NCI-H1930 (cell line): ENCODE measurements at regions not wholly inside any gene's neighbourhood (a gene's known extent, or its start where the extent isn't known, plus 50 kb on each side); places are given as distances from the start of the nearest gene placed in this dataset.

Source experiments
- DNase-seq, 2 experiments: peaks; one replicate each; lab custom pipeline; 2025; lab: John Stamatoyannopoulos, UW

DNA sequence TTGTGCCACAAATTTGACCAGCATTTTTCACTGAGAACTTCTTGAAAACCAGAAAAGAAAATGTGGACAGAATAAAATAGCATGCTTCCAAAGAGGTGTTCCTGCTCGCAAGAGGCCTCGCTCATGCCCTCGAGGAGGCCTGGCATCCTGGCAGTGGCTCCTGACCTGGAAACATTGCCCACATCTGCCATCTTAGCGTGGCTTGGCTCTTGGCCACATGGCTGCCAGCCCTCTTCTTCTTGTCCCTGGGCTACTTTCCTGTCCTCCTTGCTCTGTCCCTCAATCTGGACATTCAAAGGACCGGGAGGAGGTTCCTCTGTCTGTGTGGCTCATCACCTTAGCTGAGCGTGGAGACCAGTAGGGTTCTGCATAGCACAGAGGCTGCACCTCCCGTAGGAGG lies 131.6 kb upstream of the TMEM72 start:
- DNase-seq: no peak

DNA sequence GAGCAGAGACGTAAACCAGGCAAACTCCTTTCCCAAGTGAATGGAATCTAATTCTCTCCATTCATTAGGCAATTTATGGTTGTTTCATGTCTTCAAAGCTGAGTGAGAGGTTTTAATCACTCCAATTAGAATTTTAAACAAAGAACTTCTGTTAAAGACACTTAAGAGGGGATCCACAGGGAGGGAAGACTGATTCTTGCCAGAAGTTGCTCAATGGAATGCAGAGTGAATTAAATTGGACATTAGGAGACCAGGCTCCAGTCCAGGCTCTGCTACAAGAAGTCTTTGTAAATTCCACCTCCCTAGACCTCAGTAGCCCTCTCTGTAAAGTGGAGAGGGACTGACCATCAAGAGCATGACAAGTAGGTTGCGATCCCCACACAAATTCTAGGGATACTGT lies 130.7 kb upstream of the TMEM72 start:
- no peak for DNase-seq

DNA sequence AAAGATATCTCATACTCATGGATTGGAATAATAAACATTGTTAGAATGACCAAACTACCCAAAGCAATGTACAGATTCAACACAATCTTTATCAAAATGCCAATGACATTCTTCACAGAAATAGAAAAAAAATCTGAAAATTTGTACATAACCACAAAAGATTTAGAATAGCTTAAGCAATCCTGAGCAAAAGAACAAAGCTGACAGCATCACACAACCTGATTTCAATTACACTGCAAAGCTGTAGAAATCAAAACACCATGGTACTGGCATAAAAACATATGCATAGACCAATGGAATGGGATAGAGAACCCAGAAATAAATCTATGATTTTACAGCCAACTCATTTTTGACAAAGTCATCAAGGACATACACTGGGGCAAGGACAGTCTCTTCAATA lies 130.0 kb upstream of the TMEM72 start:
- DNase-seq: no peak

DNA sequence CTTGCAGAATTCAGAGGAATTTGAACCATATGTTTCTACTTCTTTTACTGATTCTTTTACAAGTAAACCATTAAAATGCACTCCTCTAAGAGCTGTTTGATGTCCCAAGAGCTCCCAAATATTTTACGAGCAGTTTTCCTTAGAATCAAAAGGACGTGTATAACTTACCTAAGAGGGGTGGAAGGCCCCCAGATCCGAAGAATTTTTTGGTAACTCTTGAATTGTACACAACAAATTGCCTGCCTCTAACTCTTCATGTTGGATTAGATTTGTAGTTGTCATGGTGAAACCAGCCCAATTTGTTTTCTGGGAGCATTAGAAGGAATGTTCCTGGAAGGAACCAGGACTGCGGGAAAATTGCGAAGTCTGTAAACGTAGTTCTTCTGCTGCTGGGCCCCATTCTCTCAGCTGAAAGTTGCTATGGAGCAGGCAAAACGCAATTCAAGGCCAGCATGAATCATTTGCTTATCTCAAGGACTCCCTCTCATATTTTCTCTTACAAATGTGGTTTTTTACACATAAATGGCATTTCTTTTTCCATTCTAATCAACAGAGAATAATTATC lies 124.8 kb upstream of the TMEM72 start:
- no peak for DNase-seq

DNA sequence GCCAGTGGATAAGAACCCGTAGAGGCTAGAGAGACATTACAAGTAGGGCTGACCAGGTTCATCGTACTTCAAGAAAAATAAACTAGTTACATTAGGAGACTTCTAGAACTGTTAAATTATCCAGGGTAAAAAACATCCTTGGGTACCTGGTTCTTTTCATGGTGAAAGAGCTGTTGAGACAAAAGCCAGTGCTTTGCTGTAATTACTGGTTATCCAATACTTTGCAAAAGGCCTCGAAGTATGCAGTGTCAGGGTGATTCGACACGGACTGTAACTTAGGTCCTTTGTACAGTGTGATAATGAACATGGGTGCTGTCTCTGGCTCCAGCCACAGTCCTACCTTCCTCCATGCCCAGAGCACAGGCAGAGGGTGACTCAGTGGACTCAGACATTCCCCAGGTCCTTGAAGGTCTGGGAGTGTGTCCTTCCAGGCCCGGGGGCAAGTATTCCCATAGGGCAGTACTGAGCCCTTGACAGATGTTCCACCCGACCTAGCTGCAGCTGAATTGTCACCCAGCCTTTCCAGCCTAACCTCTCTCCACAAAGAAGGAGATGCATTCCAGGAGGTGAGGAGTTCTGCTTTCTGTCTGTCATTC lies 123.6 kb upstream of the TMEM72 start:
- DNase-seq: no peak

GRCh38 chr10:44788147-44789129 lies 122.7 kb upstream of the TMEM72 start:
- DNase-seq: no peak

DNA sequence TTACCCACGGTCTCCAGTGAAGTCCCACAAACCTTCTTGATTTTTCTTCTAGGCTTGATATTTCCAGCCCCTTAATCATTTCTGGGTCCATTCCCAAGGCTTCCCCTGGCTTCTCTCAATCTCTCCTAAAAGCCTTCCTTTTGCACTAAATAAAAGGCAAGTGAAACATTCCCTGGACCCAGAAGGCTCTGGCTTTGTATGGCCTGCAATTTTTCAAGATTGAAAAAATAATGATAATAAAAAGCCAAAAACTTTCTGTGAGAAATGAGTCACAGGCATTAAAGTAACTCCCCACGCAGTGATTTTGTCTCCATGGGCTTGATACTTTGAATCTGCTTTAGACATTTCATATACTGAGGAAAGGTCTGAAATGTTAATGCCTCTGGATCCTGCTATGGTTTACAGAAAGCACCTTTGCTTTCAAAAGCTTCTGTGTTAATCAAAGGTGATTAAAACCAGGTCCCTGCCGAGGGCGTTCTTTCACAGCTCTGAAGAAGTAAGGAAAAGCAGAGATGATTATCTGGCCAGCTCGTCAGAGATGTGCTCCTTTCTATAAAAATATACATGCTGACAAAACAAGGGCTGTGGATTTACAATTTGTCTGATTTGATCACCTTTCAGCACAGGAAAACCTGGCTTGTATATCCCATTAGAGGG lies 118.9 kb upstream of the TMEM72 start:
- no peak for DNase-seq

GRCh38 chr10:44799966-44800365 lies 111.2 kb upstream of the TMEM72 start:
- no peak for DNase-seq

- no peak for DNase-seq
These were observed 109.5 kb upstream of the TMEM72 start for GRCh38 chr10:44801383-44802327.

DNA sequence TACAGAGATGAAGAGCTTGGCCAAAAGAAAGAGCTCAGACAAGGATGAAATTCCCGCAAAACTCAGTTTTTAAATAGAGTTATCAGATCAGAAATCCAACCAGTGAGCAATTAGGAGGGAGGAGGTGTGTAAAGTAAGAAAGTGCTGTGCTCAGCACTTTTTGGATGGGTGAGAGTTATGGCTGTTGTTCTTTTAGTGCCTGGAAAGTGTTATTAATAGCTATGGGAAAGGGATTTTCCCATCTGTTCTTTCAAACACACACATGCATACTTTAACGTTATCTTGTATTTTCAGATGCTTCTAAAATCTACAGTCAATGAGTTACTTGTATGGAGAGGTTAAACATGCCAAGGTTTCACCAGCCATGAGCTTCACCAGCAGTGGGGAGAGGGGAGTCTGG lies 107.3 kb upstream of the TMEM72 start:
- DNase-seq: no peak

GRCh38 chr10:44804661-44805060 lies 106.5 kb upstream of the TMEM72 start:
- DNase-seq: no peak

DNA sequence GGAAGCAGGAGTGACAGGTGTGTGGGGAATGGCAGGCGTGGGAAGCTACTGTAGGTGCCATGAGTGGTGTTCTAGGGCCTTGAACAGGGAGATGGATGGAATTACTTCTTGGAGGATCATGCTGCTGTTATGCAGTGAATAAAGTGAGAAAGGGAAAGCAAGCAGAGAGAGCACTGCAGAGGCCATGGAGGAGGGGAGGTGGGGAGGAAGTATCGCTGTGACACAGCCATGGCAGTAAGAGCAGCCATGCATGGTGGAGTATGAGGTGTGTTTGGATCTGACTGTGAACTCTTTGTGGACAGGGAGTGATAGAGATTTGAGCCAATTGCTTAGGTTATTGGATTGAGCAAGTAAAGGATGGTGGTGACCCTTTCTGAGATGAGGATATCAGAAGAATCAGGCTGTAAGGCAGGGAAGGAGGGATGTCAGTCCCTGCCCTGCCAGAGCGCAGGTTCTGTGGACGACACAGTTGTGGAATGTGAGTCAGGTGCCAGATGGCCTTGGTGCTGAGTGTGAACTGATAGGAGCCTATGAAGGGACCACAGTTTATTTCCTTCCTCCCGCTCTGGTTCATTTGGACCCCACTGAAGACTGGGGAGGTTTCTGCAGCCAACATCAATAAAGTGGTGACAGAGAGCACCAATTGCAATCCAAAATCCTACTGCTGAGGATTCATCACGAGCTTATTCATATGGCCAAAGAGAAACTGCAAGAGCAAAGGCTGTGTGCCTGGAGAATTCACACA lies 105.5 kb upstream of the TMEM72 start:
- DNase-seq: no peak

- DNase-seq: no peak
These were observed 104.2 kb upstream of the TMEM72 start for GRCh38 chr10:44806950-44807349.

- DNase-seq: no peak
These were observed 103.7 kb upstream of the TMEM72 start for GRCh38 chr10:44807451-44807850.

DNA sequence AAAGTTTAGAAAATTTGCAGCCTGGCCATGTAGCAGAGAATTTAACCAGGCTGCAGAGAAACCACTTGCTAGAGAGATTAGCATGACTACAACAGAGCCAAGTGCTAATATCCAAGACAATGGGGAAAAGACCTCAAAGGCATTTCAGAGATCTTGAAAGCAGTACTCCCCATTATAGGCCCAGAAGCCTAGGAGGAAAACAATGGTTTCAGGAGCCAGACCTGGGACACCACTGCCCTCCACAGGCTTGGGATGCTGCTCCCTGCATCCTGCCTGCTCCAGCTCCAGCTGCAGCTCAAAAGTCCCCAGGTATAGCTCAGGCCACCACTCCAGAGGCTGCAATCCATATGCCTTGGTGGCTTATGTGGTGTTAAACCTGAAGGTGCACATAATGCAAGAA lies 101.5 kb upstream of the TMEM72 start:
- DNase-seq: no peak

GRCh38 chr10:44811072-44811471 lies 100.1 kb upstream of the TMEM72 start:
- DNase-seq: no peak

DNA sequence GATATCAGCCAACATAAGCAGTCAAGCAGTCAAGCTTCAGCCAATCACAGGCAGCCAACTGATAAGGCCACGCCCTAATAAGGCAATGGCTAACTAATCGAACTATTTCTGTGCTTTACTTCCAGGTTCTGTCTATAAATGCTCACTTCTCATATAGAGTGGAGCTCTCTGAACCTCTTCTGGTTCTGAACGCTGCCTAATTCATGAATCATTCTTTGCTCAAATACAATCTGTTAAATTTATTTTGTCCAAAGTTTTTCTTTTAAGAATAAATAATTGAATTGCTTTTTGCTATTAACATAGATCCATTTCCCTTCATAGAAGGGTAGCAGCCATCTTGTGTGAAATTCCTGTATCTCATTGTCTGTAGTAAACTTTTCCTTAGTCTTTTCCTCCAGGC lies 97.9 kb upstream of the TMEM72 start:
- DNase-seq: no peak

GRCh38 chr10:44814929-44815328 lies 96.2 kb upstream of the TMEM72 start:
- DNase-seq: no peak

DNA sequence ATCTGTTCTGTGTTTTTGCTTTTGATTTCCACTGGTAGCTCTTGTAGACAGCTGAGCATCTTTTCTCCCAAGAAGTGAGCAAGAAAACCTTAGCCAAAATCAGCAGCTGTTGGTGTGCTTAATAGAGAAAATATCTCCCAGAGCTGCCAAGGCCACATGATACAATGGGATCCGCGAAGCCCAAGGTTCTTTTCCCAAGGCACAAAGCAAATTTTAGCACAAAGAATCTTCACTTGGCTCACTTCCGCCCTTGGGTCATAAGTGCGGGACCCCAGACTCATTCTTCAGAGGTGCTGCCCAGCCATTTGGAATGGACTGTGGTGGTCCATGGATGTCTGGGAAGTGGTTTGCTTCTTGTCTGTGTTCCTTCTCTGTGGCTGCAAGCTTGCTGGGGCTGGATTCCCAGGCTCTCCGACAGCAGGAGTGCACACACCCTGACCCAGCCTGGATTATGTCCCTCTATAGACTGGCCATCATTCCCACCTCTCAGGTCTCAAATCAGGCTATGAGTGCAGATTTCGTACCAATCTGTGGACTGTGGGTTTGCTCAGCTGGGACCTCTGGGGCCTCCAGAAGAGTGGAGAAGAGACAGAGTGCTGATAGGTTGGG lies 93.0 kb upstream of the TMEM72 start:
- no peak for DNase-seq

DNA sequence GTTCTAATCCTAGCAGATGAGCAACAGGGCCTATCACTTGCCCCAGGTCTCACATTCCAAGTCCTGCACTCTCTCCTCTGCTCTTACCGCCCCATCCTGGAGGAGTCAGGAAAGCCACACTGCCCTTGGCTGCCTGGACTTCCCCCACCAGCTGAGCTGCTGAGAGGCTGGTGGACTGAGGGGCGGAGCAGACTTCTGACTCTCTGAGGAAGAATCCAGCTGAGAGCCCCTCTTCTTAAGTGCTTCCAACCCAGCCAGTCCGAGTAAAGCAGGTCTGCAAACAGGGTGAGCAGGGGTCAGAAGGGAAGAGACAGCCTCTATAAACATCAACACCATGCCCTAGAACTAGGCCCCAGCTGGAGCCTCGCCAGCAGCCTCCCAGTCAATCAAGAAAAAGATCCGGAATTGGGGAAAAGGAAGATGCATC lies 92.4 kb upstream of the TMEM72 start:
- no peak for DNase-seq
